GM12878 (cell line): ENCODE measurements at regions not wholly inside any gene's neighbourhood (a gene's known extent, or its start where the extent isn't known, plus 50 kb on each side); places are given as distances from the start of the nearest gene placed in this dataset.

Experiments used
- CBX5 ChIP-seq: sonication (generic); IDR thresholded peaks from 2 replicates; pipeline ENCODE4 v1.6.1; 2016; ENCODE audit warnings: low read depth, moderate library complexity, mild to moderate bottlenecking, inconsistent platforms
- EZH2 ChIP-seq: IDR thresholded peaks from 2 replicates; pipeline ENCODE4 v1.6.1; 2012; ENCODE audit warnings: low read depth, mild to moderate bottlenecking, control low read depth, inconsistent platforms, low read length, borderline replicate concordance; ENCODE audit not compliant: control insufficient read depth
- GABPA ChIP-seq: IDR thresholded peaks from 2 replicates; pipeline ENCODE4 v1.6.1; 2014; ENCODE audit warnings: antibody characterized with exemption, low read depth, mild to moderate bottlenecking, inconsistent platforms
- IRF4 ChIP-seq: IDR thresholded peaks from 2 replicates; pipeline ENCODE4 v1.6.1; 2011; ENCODE audit warnings: low read depth, low read length
- POLR2A ChIP-seq: IDR thresholded peaks from 2 replicates; pipeline ENCODE4 v1.6.1; 2011; ENCODE audit warnings: low read depth, mild to moderate bottlenecking, low read length
- POLR2AphosphoS5 ChIP-seq: IDR thresholded peaks from 2 replicates; pipeline ENCODE4 v1.6.1; 2011; ENCODE audit warnings: mild to moderate bottlenecking, low read length, inconsistent platforms
- RAD51 ChIP-seq: fragments of 450-650 bp; IDR thresholded peaks from 2 replicates; pipeline ENCODE4 v1.6.1; 2016; ENCODE audit warnings: moderate library complexity, mild to moderate bottlenecking, inconsistent platforms
- SRF ChIP-seq, 2 experiments: IDR thresholded peaks; 2 replicates each; pipeline ENCODE4 v1.6.1; 2011; ENCODE audit warnings: low read depth in 2 of 2, low read length in 2 of 2, mild to moderate bottlenecking in 1 of 2, moderate library complexity in 1 of 2
- TF ChIP-seq, protein P1 (sequence below): IDR thresholded peaks from 2 replicates; pipeline ENCODE4 v1.6.1; 2011; ENCODE audit warnings: low read depth, mild to moderate bottlenecking, low read length, moderate library complexity, borderline replicate concordance; ENCODE audit errors: extremely low read depth

DNA sequence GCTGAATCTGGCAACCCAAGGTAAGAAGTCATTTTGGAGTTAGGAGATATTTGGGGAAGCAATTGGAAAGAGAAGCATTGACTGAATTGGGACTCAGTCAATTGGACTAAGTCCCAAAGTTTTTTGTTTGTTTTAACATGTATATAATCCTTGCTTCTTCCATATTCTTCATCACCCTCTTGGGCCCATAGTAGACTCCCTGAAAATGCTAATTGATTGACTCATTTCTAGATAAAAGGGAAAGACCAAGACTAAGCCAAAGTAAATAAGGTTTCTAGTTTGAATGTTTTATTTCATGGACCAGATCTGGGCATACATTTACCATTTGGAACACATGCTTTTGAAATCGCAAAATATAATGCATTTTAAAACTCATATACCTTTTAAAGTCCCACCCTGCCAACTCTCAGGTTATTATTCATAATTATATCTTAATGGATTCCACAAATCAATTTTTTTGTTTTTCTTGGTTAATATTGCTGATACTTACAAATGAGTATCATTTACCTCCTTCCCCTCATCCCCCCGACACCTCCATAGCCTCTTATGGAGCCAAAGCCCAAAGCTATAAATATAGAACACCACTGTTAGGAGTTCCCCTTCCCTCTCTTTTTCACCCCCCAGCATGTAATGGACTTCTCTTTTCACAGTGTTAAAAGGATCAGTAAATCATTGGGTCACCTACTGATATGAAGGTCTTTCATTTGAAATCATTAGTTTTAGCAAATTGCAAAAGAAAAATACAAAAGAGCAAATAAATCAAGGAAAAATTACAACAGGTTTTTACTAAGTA, 674.0 kb upstream of the SOX9 start:
- TF ChIP-seq EZH2, result no peak
- TF ChIP-seq POLR2A, result no peak
- no peak for TF ChIP-seq POLR2AphosphoS5
- no peak for TF ChIP-seq IRF4
- no peak for TF ChIP-seq CBX5
- TF ChIP-seq GABPA, result no peak
- no peak for TF ChIP-seq RAD51
- TF ChIP-seq SRF (IDR thresholded peaks at IDR 0.05; ENCODE audit: low read depth in 2 of 2, low read length in 2 of 2), result no peak
- TF ChIP-seq, protein P1, sequence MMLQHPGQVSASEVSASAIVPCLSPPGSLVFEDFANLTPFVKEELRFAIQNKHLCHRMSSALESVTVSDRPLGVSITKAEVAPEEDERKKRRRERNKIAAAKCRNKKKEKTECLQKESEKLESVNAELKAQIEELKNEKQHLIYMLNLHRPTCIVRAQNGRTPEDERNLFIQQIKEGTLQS, result no peak
